Testis (tissue), 2 donors: ENCODE measurements at regions not wholly inside any gene's neighbourhood (a gene's known extent, or its start where the extent isn't known, plus 50 kb on each side); places are given as distances from the start of the nearest gene placed in this dataset.
A peak's percentile ranks its signal among the peaks of the same experiment; 100 is the strongest.
"Not testable (repeated sequence)": the region's sequence is repeated elsewhere in the genome, so short reads cannot be mapped to it uniquely, and the experiment has no call there.

Source experiments
- DNase-seq: peaks from one replicate; pipeline ENCODE4 v3.0.0-alpha.2; 2019
- H3K27ac ChIP-seq, 2 donors: fragments of 200-600 bp; sonication (generic); one replicate each; pipeline ENCODE4 v1.5.1; 2019
- H3K27me3 ChIP-seq: fragments of 200-600 bp; sonication (generic); one replicate; pipeline ENCODE4 v1.5.1; 2019
- H3K36me3 ChIP-seq: fragments of 200-600 bp; sonication (generic); one replicate; pipeline ENCODE4 v1.5.1; 2017; ENCODE audit warnings: low read depth; ENCODE audit errors: missing control alignments
- H3K4me1 ChIP-seq: fragments of 200-600 bp; sonication (generic); one replicate; pipeline ENCODE4 v1.5.1; 2019
- H3K4me3 ChIP-seq, 2 donors: fragments of 200-600 bp; sonication (generic); one replicate each; pipeline ENCODE4 v1.5.1; 2017 to 2019
- H3K9me3 ChIP-seq: fragments of 200-600 bp; sonication (generic); one replicate; pipeline ENCODE4 v1.5.1; 2017
- WGBS, 2 donors: methylation state at CpG; one replicate each; pipeline ENCODE4 v1.1.5; 2018; 5-methylcytosine and 5-hydroxymethylcytosine counted together
- intact Hi-C: fragments of 100-400 bp; cut with DNase I; formaldehyde crosslinking; loops from one replicate; pipeline ENCODE4 v1.15.1; 2023; ENCODE audit warnings: low total_unique reads

GRCh38 chr9:41075671-41076070 is 52.8 kb downstream of the FOXD4L6 start:
- H3K27me3 ChIP-seq, H3K9me3 ChIP-seq, H3K36me3 ChIP-seq, H3K27ac ChIP-seq, intact Hi-C loops, DNase-seq, H3K4me1 ChIP-seq, H3K4me3 ChIP-seq: not testable (repeated sequence)
- 44 to 60% methylated on average over 1 of the region's 1 CpG for WGBS, 2 donors

GRCh38 chr9:41074356-41074942 is 54.0 kb downstream of the FOXD4L6 start:
- intact Hi-C loops, result not testable (repeated sequence)

GRCh38 chr9:41073471-41074243 is 54.8 kb downstream of the FOXD4L6 start:
- intact Hi-C loops, DNase-seq, H3K4me1 ChIP-seq, H3K36me3 ChIP-seq, H3K9me3 ChIP-seq, H3K27me3 ChIP-seq, H3K27ac ChIP-seq: not testable (repeated sequence)
- peak overlapping the region; percentile 34 to 66 for H3K4me3 ChIP-seq
- 10 to 17% methylated on average over 30 to 39 of the region's 39 CpGs for WGBS, 2 donors

More at GRCh38 chr9:41074356-41074942, 54.0 kb downstream of the FOXD4L6 start:
- H3K4me1 ChIP-seq, H3K9me3 ChIP-seq, H3K36me3 ChIP-seq, H3K27ac ChIP-seq, H3K27me3 ChIP-seq: not testable (repeated sequence)
- H3K4me3 ChIP-seq, result peak overlapping the region; percentile 34 to 66
- DNase-seq, result peak; percentile 22
- WGBS, 2 donors, result 0 to 1% methylated on average over 34 to 63 of the region's 63 CpGs

- DNase-seq, H3K36me3 ChIP-seq, H3K27me3 ChIP-seq, H3K4me3 ChIP-seq, intact Hi-C loops, H3K9me3 ChIP-seq, H3K4me1 ChIP-seq, H3K27ac ChIP-seq: not testable (repeated sequence)
- WGBS, 2 donors, result 41 to 45% methylated on average over 8 of the region's 8 CpGs
Observed at GRCh38 chr9:41064125-41064795, 64.2 kb downstream of the FOXD4L6 start.

- DNase-seq, H3K27ac ChIP-seq, intact Hi-C loops, H3K4me1 ChIP-seq, H3K4me3 ChIP-seq, H3K9me3 ChIP-seq, H3K36me3 ChIP-seq, H3K27me3 ChIP-seq: not testable (repeated sequence)
- 82 to 95% methylated on average over 5 of the region's 5 CpGs for WGBS, 2 donors
Observed at GRCh38 chr9:41063243-41063642, 65.2 kb downstream of the FOXD4L6 start.

GRCh38 chr9:41059603-41060002 is 68.9 kb downstream of the FOXD4L6 start:
- DNase-seq, H3K27me3 ChIP-seq, H3K9me3 ChIP-seq, H3K4me3 ChIP-seq, H3K4me1 ChIP-seq, intact Hi-C loops, H3K27ac ChIP-seq, H3K36me3 ChIP-seq: not testable (repeated sequence)
- 81 to 86% methylated on average over 1 of the region's 1 CpG for WGBS, 2 donors

GRCh38 chr9:41053666-41054363 is 74.7 kb downstream of the FOXD4L6 start:
- H3K27ac ChIP-seq, H3K4me1 ChIP-seq, H3K4me3 ChIP-seq, DNase-seq, H3K27me3 ChIP-seq, H3K9me3 ChIP-seq, H3K36me3 ChIP-seq, intact Hi-C loops: not testable (repeated sequence)
- 69 to 71% methylated on average over 3 to 4 of the region's 4 CpGs for WGBS, 2 donors

- H3K9me3 ChIP-seq, H3K4me3 ChIP-seq, H3K27me3 ChIP-seq, H3K36me3 ChIP-seq, DNase-seq, H3K4me1 ChIP-seq, intact Hi-C loops, H3K27ac ChIP-seq: not testable (repeated sequence)
- WGBS, 2 donors, result 46 to 74% methylated on average over 2 of the region's 2 CpGs
Observed at GRCh38 chr9:41048672-41049071, 79.8 kb downstream of the FOXD4L6 start.

- H3K4me3 ChIP-seq, H3K27ac ChIP-seq, intact Hi-C loops, H3K4me1 ChIP-seq, H3K27me3 ChIP-seq, H3K36me3 ChIP-seq, H3K9me3 ChIP-seq, DNase-seq: not testable (repeated sequence)
Observed at GRCh38 chr9:41047792-41048191, 80.7 kb downstream of the FOXD4L6 start.

- H3K27ac ChIP-seq, H3K4me3 ChIP-seq, H3K36me3 ChIP-seq, H3K9me3 ChIP-seq, H3K4me1 ChIP-seq, DNase-seq, intact Hi-C loops, H3K27me3 ChIP-seq: not testable (repeated sequence)
- WGBS, 2 donors, result 77 to 84% methylated on average over 2 of the region's 2 CpGs
Observed at GRCh38 chr9:41044930-41045329, 83.6 kb downstream of the FOXD4L6 start.

GRCh38 chr9:41043433-41043832 is 85.0 kb downstream of the FOXD4L6 start:
- H3K27me3 ChIP-seq, H3K9me3 ChIP-seq, intact Hi-C loops, H3K27ac ChIP-seq, DNase-seq, H3K4me3 ChIP-seq, H3K36me3 ChIP-seq, H3K4me1 ChIP-seq: not testable (repeated sequence)
- no CpG with 5 or more reads among the region's 1 CpG for WGBS, 2 donors
